Lung (tissue), 11 donors: ENCODE measurements at regions not wholly inside any gene's neighbourhood (a gene's known extent, or its start where the extent isn't known, plus 50 kb on each side); places are given as distances from the start of the nearest gene placed in this dataset.

ENCODE experiments used
- ATAC-seq: fragments of 200-7000 bp; cut with Tn5 transposase; one replicate; pipeline ENCODE4 v1.9.1; 2020; ENCODE audit warnings: moderate number of reproducible peaks; ENCODE audit not compliant: insufficient read depth, low FRiP score
- DNase-seq, 3 donors: peaks; one replicate each; pipeline ENCODE4 v3.0.0-alpha.2; 2013 to 2017
- H3K27ac ChIP-seq, 2 donors: one replicate each; pipeline ENCODE4 v1.5.1; 2013; ENCODE audit warnings: mild to moderate bottlenecking in 2 of 2, moderate library complexity in 2 of 2, control low read depth in 1 of 2, inconsistent platforms in 1 of 2, low read depth in 1 of 2, low read length in 1 of 2
- H3K27me3 ChIP-seq, 3 donors: one replicate each; pipeline ENCODE4 v1.5.1; 2013; ENCODE audit warnings: low read length in 2 of 3; ENCODE audit not compliant: control insufficient read depth in 3 of 3, insufficient read depth in 3 of 3
- H3K36me3 ChIP-seq, 4 donors: one replicate each; pipeline ENCODE4 v1.5.1; 2013; ENCODE audit warnings: low read length in 4 of 4, mild to moderate bottlenecking in 1 of 4, moderate library complexity in 1 of 4; ENCODE audit not compliant: control insufficient read depth in 4 of 4, insufficient read depth in 4 of 4
- H3K4me1 ChIP-seq, 5 donors: one replicate each; pipeline ENCODE4 v1.5.1; 2013; ENCODE audit warnings: low read length in 5 of 5, mild to moderate bottlenecking in 2 of 5, moderate library complexity in 1 of 5; ENCODE audit not compliant: control insufficient read depth in 5 of 5, insufficient read depth in 5 of 5
- H3K4me3 ChIP-seq: one replicate; pipeline ENCODE4 v1.5.1; 2013; ENCODE audit warnings: mild to moderate bottlenecking, control low read depth, moderate library complexity
- H3K9ac ChIP-seq, 2 donors: one replicate each; pipeline ENCODE4 v1.5.1; 2013; ENCODE audit warnings: low read length in 2 of 2, control low read depth in 1 of 2; ENCODE audit not compliant: insufficient read depth in 1 of 2
- H3K9me3 ChIP-seq, 4 donors: one replicate each; pipeline ENCODE4 v1.5.1; 2013; ENCODE audit warnings: low read length in 3 of 4, mild to moderate bottlenecking in 1 of 4, moderate library complexity in 1 of 4; ENCODE audit not compliant: control insufficient read depth in 4 of 4, insufficient read depth in 3 of 4
- CTCF ChIP-seq: IDR thresholded peaks from 2 replicates; pipeline ENCODE4 v1.5.1; 2012; ENCODE audit warnings: mild to moderate bottlenecking; ENCODE audit errors: control extremely low read depth, extremely low read depth
- WGBS, 2 donors: extraction: QIAGEN DNeasy Blood & Tissue Kit; methylation state at CpG; one replicate each; pipeline ENCODE4 v1.1.7; 2013; 5-methylcytosine and 5-hydroxymethylcytosine counted together
- donor health status: control.
- donor health status: control.
- donor health status: Bipolar disorder and iron deficiency.
- donor health status: healthy.
- donor health status: DM: yes; HTN: yes; CAD: no.

- no peak for TF ChIP-seq CTCF
- Histone ChIP-seq H3K27ac (no peak overlapping the region), H3K36me3 (no peaks in the 10 kb centered on the region), H3K9ac (no peak overlapping the region), H3K4me1 (peaks cover 0 to 9% (median 0%) of the 10 kb centered on the region in 5 donors), H3K4me3 (no peak overlapping the region), H3K27me3 (peaks cover 0 to 6% (median 3%) of the 10 kb centered on the region in 3 donors), H3K9me3 (no peaks in the 10 kb centered on the region)
- WGBS, 2 donors, result 72 to 82% methylated on average over 6 of the region's 6 CpGs
- ATAC-seq (no peak), DNase-seq (peak in 1 of 3 donors; percentile 21)
These were observed 83.0 kb downstream of the CXCL12 start for GRCh38 chr10:44301781-44302355.

GRCh38 chr10:44300666-44301649 is 83.9 kb downstream of the CXCL12 start:
- no peaks in the 10 kb centered on the region for H3K9me3 ChIP-seq
- 81 to 85% methylated on average over 7 of the region's 7 CpGs for WGBS, 2 donors
- peaks cover 0 to 6% (median 3%) of the 10 kb centered on the region in 3 donors for H3K27me3 ChIP-seq
- no peak overlapping the region for H3K9ac ChIP-seq
- ATAC-seq (no peak), DNase-seq (no peak)
- TF ChIP-seq CTCF, result no peak
- H3K4me1 ChIP-seq, result peaks cover 0 to 9% (median 0%) of the 10 kb centered on the region in 5 donors
- no peak overlapping the region for H3K27ac ChIP-seq
- H3K4me3 ChIP-seq, result no peak overlapping the region
- no peaks in the 10 kb centered on the region for H3K36me3 ChIP-seq

GRCh38 chr10:44298713-44299112 is 86.2 kb downstream of the CXCL12 start:
- ATAC-seq, result no peak

More at GRCh38 chr10:44298713-44299112, 86.2 kb downstream of the CXCL12 start:
- peaks cover 0 to 14% (median 5%) of the 10 kb centered on the region in 5 donors for H3K4me1 ChIP-seq
- DNase-seq, result no peak
- no peak overlapping the region for H3K4me3 ChIP-seq
- peaks cover 0 to 12% (median 3%) of the 10 kb centered on the region in 3 donors for H3K27me3 ChIP-seq
- no peak for TF ChIP-seq CTCF
- no peak overlapping the region for H3K27ac ChIP-seq
- WGBS, 2 donors, result 88 to 93% methylated on average over 4 of the region's 4 CpGs
- no peak overlapping the region for H3K9ac ChIP-seq
- H3K36me3 ChIP-seq, result no peaks in the 10 kb centered on the region
- H3K9me3 ChIP-seq, result peaks cover 0 to 3% (median 0%) of the 10 kb centered on the region in 4 donors
